HG03025 (cell line): ENCODE measurements at regions not wholly inside any gene's neighbourhood (a gene's known extent, or its start where the extent isn't known, plus 50 kb on each side); places are given as distances from the start of the nearest gene placed in this dataset.
"Not testable (repeated sequence)": the region's sequence is repeated elsewhere in the genome, so short reads cannot be mapped to it uniquely, and the experiment has no call there.

ENCODE experiments used
- ATAC-seq: cut with Tn5 transposase; IDR thresholded peaks from one replicate; pipeline ENCODE4 v1.9.1; 2021; ENCODE audit warnings: mild to moderate bottlenecking, moderate library complexity; ENCODE audit not compliant: unreplicated experiment, low FRiP score

DNA sequence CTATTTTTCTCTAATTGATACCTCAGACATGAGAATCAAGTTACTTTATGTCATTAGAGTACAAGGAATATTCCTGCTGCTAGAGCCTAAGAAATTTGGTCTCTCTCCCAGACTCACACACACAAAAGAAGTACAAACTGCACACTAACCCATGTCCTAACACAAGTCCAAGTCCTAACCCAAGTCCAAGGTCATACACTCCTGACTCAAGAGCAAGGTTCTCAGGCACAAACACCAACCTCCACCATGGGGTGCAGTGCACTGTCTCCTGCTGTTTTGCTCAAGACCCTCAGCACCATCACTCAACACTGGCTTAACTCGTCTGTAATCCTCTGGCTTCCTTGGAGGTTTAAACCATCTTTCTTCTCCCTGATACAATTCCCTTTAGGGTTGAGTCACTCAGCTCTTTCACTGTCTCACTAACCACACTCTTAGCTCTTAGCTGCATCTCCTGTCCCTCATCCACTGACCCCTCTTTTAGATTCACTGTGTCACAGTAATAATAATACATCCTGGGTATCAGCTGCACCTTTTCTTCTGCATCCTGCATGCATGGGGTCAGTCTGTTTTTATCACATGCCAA is 129.8 kb downstream of the BCL2L11 start:
- ATAC-seq = no peak

DNA sequence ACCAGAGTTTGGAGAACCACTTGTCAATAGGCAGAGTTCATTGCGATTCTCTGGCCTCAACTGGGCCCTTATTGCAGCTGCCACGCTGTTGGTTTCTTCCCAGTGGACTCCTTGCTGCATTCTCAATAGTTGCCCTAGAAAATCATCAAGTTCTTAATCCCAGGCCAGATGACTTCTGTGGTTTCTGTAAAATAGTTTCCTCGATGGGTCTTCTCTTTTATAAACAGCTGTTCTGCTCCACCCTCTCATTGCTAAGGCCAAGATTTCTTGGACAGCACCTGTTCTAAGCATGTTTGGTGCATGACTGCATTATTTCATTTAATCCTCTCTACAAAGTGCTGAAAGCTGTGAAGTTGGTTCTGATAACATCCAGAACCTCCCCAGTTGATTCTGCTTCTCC is 131.0 kb downstream of the BCL2L11 start:
- no peak for ATAC-seq

DNA sequence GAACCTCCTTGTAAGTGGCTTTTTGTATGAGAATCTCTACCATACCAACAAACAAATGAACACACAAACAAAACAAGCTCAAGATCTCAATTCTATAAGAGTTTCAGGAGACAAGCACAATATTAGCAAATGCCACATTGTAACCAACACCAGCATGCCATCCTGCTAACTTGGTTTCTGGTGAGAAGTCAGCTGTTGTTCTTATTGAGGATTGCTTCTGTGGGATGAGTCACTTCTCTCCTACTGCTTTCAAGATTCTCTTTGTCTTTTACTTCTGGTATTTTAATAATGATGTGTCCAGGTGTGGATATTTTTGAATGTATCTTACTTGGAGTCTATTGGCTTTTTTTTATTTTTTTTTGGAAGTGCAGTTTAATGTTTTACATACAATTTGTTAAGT is 131.7 kb downstream of the BCL2L11 start:
- ATAC-seq = no peak

DNA sequence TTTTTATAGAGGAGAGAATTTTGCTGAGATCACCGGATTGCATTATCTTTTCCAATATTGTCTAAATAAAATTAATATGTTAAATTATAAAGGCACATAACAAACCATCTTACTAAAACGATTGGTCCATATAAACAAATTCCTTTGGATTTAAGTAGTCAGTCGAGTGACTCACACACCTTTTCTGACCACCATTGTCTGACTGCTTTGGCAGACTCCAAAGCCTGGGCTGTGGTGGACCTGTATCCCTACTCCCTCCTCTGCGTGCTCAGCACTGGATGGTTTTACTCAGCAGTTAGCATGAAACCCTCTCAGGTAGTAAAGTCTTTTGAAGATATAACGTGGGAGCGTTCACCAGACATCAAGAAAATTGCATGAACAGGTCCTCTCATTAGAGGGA is 134.2 kb downstream of the BCL2L11 start:
- ATAC-seq = not testable (repeated sequence)

DNA sequence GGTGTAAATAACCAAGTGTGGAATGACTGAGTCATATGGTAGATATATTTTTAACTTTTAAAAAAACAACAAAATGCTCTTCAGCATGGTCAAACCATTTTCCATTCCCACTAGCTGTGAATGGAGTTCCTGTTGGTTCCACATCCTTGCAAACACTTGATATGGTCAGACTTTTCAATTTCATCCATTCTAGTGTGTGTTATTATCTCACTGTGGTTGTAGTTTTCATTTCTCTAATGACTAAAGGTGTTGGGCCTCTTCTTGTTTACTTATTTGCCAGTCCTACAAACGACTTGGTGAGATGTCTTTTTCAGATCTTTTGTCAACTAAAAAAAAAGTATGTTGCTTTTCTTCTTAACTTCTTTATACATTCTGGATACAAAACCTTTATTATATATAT is 135.9 kb downstream of the BCL2L11 start:
- ATAC-seq = not testable (repeated sequence)

DNA sequence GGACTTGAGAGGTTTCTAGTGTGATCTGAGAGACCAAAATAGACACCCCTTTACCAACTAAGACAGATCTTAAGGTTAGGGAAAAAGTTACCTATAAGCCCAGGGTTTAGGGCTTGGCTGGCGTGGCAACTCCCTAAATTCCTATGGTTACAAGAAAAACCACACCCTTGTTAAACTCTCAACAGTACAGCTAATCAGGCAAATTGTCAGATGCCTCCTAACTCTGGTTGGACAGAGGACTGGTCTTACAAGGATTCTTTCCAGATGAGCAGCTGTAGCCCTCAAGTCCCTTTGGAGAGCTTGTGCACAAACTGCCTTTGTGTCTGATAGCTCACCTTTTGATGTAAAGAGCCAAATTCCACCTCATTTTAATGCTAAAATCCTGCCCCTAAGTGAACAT is 136.9 kb downstream of the BCL2L11 start:
- not testable (repeated sequence) for ATAC-seq

DNA sequence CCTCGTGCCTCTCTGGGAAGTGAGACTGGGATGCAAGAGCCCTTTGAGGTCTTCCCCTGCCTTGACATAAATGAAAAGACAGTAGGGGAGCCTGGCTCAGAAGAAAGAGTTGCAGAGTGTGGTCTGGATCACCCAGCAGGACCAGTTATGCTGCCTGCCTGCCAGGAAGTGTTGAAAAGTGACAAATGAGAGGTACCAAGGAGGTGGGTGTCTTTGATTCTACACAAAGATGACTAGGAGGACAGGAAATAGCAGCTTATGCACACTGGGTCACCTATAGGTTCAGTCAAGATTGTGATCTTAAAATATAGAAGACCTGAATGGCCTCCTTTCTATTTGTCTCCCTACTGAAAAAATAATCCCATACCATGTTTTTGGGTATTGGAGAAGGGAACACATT is 137.6 kb downstream of the BCL2L11 start:
- not testable (repeated sequence) for ATAC-seq

DNA sequence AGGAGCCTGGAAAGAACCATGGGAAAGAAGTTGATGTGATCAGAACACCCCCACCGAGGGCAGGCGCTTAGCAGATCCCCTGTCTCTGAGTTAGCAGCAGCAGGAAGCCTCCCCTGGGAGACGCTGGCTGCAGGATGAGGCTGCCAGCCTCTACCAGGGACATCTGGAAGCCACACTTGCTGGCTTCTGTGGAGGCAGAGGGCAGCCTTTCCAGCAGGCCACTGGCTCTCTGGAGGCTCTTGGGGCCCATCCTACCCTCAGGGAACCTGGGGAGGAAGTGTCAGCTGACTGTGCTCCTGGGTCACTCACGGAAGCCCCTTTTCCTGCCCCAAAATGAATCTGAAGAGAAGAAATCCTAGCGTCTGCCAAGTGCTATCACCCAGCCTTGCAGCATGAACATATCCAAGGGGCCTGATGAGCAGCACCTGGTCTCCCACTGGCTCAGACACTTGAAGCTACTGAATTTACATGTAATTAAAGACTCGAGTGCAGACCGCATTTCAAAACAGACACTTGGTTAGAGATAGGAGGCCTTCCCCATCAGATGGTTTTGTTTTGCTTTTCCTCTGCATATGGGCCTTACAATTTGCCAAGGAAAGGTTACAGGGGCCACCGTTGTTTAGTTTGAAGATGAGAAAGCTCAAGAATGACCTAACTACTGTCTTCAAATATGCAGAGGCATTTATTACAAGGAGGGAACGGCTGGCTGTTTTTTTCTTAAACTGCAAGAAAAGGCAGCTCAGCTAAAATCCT is 142.1 kb downstream of the BCL2L11 start:
- not testable (repeated sequence) for ATAC-seq

DNA sequence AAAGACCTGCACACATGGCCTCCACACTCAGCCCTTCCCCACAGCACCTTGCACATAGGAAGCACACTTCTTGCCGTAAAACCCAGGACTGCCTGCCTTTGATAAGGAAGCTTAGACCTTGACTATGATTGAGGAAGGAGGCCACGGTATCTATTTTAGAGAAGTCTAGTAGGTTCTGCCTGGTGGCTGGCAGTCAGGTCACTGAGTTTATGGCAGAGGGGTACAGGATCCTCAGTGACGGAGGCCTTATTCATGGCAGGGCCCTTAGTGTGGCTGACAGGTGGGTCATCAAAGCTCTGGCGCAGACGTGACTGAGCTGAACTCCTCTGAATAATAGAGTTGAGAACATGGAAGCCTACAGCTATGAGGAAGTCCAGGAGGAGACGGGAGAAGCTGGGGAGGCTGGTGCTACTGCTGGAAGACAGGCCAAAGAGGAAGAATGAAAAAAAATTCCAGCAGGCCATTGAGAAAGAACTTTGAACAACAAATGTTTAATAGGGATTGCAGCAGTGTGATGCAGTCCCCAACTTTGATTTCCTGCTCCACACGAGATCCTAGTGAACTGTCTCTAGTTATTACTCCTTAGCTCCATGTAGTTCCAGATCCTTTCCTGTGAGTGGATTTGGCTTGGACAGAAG is 142.8 kb downstream of the BCL2L11 start:
- ATAC-seq = not testable (repeated sequence)

DNA sequence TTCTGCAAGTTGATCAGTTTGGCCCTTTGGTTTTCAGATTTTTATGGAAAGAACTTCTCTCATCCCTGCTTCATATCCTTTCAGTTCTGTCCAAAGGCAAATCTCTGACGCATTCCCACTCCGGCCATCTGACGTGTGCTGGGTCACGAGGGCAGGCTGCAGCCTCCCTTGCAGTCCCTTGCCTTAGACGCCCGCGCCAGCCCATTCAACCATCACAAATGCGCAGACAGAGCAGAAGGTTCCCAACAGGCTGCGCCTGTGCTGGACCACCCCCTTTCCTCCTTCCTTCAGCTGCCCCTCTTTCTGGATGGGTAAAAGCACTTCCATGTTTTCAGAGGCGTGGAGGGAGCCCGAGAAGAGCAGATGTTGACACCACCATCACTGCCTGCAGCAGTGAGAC is 144.2 kb downstream of the BCL2L11 start:
- not testable (repeated sequence) for ATAC-seq

DNA sequence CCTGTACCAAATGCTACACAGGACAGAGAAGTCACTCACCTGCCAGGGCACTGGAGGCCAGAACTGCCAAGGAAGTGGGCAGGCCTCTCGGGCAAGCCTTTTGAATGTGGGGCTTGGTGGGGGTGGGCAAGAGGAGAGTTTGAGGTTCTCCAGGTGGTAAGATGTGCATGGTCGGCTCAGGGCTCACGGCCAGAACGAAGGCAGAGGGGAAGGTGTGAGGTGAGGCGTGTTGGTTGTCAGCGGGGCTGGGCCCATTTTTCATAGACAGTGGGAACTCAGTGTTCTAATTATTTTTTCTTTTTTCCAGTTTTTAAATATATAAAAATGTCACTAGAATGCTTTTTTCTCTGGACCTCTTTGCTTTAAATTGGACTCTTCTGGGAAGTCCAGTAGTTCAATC is 145.8 kb downstream of the BCL2L11 start:
- ATAC-seq = not testable (repeated sequence)

DNA sequence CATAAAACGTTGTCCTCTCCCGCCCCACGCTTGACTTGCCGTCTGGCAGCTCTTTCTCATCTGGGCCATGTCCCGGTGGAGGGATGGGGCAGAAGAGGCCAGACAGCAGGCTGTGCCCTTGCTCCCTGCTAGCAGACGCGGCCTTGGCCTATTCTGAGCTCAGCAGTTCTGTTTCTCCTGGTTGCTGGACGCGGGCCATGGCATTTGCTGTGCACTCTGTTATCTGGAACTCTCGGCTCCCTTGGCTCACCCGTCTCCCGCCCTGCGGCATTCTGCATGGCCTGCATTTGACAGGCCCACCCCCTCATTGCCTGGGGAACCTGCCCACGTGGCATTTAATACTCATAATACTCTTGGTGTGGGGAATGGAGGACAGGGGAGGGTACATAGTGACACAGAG is 146.3 kb downstream of the BCL2L11 start:
- ATAC-seq = not testable (repeated sequence)

DNA sequence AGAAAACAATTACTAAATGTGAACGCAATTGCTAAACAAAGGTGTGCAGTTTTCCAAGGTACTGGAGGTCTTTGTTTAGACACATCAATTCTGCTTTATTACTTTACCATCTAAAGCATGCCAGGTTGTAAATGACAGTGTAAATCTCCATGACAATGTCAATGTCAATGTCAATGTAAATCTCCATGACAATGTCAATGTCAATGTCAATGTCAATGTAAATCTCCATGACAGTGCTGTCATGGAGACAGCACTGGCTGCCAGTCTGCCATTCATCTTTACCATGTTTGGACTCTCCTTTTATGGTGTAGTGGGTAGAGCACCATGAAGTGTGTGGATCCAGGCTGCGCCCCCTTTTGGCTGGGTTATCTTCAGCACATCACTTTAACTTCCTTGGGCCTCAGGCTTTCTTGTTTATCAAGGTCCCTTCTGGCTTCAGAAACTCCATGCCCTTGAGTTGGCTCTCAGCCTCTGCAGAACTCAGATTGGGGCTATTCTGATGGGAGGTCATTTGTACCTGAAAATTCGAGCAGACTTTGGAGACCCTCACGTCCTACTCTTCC is 149.1 kb downstream of the BCL2L11 start:
- ATAC-seq = not testable (repeated sequence)

DNA sequence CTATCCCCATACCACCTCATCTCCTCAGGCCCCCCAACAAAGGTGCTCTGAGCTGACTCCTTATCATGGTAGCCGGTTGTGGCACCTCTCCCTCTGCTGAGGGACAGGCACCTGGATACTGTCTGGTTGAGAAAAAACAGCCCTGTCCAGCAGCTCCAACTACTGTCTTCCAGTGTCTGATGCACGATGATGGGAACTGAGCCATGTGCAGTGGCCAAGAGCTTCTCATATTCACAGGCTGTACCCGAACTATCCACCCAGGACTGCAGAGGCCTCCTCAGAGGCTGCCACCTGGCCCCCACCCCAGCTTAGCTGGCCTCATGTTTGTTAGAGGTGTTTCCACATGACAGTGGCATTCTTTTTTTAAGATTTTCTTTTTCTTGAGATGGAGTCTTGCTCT is 149.9 kb downstream of the BCL2L11 start:
- not testable (repeated sequence) for ATAC-seq

DNA sequence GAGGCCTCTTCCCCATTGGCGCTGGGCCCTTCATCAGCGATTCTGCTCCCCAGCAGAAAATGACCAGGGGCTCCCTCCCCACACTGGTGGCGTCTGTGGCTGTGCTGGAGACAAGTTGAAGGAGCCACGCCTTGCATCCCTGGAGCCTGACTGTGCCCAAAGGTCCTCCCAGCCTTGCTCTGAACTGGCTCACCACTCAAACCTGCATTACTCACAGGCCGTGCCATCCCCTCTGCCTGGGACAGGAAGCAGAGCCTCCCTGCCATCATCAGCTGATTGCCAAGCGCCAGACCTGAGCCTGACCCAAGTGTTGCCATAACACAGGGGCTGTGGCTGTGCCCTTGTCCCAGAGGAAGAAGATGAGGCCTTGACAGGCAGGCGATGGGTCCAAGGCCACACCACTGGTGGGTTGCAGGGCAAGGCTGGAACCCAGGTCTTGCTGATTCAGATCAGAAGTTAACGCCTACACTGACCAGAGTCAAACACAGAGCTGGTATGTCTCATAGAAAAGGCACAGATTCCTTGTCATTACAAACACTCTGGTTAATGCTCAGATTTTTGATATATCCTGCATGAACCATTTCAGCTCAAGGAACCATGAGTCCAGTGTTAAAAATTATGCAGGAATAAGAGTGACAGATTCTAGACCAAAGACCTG is 151.1 kb downstream of the BCL2L11 start:
- ATAC-seq = not testable (repeated sequence)

DNA sequence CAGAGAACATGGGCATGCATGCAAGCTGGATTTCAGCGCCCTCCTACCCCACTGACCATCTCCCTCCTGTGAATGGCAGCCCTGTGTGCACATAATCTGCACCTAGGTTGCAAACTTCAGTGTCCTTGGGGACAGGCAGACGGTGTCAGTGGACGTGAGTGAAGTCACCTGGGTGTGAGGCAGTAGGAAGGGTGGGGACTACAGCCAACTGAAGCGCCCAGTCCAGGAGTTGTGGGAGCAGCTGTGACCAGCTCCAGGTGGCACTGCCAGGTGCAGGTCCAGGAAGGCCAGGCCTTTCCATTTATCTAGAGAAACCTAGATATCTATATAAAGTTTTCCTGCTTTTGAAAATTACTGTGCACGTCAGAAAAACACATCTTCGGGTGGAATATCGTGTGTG is 152.3 kb downstream of the BCL2L11 start:
- ATAC-seq = not testable (repeated sequence)

DNA sequence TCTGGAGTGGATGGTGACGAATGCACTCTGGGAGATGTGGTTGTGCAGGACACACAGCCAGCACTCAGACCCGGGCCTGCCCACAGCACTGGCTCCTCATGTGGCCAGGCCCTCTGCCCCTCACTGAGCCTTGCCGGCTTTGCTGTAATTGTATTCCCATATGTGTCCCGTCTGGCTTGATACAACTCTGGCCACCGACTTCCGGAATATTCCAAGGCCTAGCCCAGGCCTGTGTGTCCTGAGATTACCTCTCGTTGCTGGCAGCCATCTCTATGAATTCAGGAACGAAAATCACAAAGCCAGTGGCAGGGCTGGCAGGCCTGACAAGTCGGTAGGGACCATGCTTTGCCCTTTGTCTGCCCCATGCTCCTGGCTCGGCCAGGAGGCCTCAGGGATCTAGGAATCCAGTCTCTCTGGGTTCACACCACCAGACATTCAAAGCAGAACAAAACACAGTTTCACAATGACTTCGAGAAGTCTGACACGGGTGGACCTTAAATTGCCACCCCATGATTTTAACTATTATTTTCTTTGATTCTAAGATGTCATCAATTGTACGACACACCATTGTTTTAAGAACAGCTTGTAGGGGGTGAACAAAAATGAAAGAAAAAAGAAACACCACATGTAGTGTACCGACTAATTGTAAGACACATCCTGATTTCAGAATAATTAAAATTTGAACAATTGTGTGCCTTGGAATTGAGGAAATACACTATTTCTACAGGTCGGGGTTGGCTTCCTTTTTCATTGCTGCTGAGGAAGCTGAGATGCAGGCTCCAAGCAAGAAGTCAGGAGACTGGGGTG is 154.5 kb downstream of the BCL2L11 start:
- not testable (repeated sequence) for ATAC-seq

DNA sequence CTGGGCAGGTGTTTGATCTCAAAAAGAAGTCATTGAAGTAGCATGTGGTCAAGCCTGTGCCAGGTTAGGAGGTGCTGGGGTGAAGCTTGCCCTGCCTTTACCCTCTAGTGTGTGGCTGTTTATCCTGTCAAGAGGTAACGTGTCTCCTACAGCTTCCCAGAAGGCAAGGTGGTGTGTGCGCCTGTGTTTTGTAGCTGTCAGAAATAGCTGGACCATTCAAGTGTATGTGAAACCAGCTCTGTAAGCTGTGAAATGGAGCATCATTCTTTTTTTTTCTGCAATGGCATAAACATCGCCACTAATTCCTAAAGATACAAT is 155.1 kb downstream of the BCL2L11 start:
- ATAC-seq = not testable (repeated sequence)

DNA sequence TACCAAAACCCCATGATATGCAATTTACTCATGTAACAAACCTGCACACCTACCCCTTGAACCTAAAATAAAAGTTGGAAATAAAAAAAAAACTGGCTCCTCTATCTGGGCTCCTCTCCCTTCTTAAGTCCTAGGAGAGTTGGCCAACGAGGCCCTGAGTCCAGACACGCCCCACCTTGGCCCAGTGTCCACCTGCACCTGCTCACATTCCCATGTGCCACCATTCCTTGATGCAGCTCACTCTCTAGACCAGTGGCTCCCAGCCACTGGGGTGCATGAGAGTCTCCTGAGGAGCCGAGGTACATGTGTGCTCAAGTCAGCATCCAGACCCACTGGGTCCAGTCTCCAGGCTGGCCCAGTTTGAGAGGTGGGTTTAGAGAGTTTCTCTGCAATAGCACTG is 157.4 kb downstream of the BCL2L11 start:
- not testable (repeated sequence) for ATAC-seq

DNA sequence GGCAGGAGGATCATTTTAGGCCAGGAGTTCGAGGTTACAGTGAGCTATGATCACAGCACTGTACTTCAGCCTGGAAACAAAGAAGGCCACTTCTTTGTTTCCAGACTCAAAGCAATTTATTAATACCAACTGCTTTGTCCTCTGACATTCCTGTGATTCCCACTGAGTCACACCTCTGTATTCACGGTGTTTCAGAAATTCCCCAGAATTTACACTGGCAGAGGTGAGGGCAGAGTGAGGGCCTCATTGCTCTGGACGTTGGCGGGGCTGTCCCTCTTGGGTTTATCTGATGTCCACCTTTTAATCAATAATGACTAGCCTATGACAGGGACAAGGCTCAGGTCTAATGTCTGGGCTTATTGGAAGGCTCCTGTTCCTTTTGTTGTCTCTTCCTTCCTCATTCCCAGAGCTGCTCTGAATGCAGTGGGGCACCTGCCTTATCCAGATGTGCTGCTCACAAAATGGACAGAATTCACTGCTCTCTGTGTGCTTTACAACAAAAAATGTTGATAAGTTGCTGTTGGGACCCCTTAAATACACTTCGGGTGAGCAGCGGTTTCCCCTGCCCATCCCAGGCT is 160.1 kb downstream of the BCL2L11 start:
- ATAC-seq = not testable (repeated sequence)
